SIG-M5 (cell line): ENCODE measurements at regions not wholly inside any gene's neighbourhood (a gene's known extent, or its start where the extent isn't known, plus 50 kb on each side); places are given as distances from the start of the nearest gene placed in this dataset.

Source experiments
- DNase-seq: peaks from one replicate; lab custom pipeline; 2025; lab: John Stamatoyannopoulos, UW

DNA sequence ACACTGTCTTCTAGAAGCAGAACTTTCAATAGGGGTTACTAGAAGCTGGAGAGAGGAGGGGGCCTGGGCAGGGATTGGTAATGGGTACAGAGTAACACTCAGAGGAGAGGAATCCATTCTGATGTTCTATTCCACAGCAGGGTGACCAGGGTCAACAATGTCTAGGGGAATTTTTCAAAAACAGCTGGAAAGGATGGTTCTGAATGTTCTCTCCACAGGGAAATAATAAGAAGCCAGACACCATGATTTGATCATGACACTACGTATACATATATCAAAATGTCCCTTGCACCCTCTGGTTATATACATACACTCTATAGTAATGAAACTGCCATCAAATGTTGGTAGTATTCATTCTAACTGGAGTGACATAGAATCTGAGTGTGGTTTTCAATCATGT, 111.2 kb upstream of the TOP3B start:
- no peak for DNase-seq

DNA sequence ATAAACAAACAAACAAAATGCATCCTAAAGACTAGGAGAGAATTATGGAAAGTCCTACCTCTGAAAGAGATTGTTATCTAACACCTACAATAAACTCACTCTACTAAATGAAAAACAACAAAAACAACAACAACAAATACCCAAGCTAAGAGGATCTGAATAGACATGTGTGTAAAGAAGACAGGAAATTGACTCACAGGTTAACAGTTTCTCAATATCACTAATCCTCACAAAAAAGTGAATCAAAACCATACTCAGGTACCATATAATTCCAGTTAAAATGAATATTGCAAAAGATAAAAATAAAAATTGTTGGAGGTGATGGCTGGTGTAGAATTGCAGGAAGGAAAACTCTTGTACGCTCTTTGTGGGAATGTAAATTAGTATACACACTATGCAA, 110.4 kb upstream of the TOP3B start:
- no peak for DNase-seq

DNA sequence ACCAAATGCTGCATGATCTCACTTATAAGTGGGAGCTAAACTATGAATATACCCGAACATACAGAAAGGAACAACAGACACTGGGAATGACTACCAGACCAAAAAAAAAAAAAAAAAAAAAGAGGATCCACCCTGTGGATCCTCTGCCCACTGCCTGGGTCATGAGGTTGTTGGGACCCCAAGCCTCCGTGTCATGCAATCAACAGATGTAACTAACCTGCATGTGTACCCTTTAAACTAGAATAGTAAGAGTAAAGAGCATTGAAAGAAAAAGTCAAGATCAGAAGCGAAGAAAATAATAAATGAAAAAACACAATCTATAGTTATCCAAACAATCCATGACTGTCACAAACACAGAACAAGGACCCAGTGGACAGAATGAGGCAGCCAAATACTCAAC, 109.5 kb upstream of the TOP3B start:
- no peak for DNase-seq

DNA sequence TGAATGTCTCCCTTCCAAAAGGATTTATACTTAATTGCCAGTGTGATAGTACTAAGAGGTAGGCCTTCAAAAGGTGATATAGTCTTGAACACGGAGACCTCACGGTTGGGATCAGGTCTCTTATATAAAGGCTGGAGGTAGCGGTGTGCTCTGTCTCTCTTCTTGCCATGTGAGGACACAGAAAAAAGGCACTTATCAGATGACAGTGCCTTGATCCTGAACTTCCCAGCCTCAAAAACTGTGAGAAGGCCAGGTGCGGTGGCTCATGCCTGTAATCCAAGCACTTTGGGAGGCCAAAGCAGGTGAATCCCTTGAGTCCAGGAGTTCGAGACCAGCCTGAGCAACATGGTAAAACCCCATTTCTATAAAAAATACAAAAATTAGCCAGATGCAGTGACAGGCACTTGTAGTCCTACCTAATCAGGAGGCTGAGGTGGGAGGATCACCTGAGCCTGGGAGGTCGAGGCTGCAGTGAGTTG, 108.9 kb upstream of the TOP3B start:
- DNase-seq: no peak

DNA sequence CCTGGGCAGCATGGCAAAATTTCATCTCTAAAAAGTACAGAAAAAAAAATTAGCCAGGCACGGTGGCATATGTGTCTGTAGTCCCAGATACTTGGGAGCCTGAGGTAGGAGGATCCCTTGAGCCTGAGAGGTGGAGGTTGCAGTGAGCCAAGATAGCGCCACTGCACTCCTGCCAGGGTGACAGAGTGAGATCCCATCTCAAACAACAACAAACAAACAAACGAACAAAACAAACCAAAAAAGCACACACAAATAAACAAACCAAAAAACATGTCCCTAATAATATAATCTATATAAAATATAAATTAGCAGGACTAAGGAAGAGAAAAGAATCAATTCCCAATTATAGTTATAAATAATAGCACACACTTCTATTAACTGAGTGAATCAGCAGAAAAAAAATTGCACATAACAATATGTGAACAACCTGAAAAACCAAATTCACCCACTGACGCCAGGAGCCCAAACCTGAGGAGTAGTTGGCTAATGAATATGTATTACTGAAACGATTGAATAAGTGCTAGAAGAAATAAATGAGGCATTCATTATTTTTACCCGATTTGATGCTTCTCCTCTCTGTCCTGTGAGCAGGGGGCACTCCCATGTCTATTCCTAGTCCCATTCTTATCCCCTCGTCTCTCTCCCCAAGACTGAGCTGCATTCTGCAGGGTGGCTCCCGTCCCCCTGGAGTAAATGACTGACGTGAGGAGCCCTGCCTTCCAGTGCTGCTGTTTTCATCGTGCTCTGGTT, 108.2 kb upstream of the TOP3B start:
- no peak for DNase-seq

DNA sequence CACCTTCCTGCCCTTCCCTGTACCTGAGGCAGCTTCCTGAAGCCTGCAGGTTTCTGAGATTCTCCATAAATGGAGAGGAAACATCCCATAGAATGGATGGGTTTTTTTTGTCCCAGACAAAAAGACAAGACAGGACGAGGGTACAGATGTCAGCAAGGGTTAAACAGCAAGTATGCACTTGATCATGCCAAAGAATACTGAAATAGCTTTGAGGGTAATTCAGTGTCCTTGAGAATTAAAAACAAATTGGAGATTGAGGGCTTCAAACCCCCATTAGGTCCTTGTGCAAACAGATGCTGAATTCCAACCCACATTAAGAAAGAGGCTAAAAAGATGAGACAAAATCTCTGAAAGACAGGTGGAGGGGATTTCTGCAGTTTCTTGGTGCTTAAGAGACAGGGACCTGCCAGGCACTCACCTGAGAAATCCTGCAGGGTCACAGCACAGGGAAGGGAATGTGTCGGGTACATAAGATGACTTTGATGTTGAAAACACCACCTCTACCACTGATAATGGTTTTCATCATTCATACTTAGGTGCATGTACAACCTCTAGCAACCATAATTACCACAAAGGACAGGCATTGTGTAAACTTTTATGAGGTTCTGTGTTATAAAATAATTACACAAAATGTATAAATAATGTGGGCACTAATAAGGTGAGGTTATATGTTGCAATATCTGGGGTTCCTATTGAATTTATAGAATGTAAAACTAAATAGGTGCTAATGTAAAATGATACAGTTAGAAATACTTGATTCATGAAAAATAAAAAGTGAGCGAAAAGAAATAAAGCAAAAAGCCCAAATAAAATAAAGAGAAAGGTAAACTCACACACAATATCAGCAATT, 107.1 kb upstream of the TOP3B start:
- no peak for DNase-seq

DNA sequence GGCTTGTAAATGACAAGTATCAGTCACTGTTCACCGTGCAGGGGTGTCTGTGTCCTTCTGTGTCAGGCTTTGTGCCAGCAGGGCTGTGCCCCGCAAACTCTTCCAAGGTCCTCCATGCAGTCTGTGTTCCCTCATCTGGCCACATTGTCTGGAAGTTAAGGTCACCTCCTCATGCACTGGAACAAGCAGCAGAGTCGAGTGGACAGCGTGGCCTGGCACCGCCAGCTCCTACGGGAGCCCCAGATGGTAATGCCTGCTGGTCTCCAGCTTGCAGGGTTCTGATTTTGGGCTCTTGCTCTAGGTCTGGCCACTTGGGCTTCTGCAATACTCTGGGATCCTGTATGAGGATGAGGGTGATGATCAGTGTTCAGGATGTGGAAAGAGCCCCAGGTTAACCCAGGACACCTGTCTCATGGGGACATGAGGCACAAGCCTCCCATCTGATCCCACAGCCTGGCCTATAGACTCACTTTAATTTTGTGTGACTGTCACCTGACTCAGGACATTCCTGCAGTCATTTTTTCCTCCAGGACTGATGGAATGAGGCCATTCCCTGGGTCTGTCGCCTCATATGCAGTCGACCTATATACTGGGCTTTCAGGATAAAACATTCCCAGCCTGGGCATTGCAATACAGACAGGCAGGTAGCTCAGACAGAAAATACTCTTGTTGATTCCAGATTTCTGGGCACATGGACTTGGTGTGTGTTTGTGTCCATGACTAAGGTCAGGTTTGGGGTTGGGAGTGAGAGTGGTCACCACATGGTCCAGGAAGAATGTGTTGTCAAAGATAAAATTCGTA, 106.3 kb upstream of the TOP3B start:
- no peak for DNase-seq

DNA sequence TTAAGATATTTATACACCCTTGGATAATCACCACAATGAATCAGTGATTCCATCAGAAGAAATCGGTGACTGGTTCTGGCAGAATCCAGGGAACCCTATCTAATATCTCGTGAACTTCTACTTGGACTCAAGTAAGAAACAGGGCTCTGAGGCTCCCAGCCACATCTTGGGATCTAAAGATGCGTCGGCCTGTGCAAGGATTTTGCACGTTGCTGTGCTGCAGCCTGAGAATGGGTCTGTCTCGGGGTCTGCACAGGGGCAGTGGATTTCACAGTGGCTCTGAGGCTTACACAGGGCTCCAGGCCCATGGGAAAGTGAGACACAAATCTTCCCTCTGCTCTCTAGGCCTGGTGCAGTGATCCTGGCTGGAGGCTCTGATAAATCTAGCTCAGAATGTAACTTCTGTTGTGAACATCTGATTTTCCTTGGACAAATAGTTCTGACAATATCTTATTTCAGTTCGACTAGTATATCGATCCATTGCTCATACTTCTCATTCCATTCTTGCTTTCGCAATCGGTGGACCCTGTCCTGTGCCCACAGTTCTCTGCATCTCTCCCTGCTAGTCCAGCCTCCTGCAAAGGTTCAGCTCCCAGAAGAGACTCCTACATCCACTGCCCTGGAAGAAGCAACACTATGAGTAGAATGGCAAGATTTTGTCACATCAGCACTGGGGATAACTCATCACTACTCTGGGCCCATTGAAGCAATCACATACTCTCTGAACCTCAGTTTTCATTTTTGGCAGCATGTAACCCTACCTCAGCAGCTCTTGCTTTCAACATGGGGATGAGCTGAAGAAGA, 105.5 kb upstream of the TOP3B start:
- no peak for DNase-seq

DNA sequence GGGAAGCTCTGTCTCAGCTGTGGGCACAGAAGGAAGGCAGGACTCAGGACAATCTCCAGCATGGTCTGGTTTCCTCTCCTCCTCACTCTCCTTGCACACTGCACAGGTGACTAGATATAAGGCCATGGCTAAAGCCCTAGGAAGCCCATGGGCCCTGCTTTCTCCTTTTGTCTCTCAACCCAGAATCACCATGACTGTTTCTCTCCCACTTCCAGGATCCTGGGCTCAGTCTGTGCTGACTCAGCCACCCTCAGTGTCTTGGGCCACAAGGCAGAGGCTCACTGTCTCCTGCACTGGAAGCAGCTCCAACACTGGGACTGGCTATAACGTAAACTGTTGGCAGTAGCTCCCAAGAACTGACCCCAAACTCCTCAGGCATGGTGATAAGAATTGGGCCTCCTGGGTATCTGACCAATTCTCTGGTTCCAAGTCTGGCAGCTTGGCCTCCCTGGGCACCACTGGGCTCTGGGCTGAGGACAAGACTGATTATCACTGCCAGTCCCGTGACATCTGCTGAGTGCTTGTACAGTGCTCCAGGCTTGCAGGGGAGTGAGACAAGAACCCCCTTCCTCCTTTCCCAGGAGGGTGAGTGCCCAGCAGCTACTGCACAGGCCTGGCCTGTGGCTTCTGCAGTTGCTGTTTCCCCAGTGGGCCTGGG, 104.0 kb upstream of the TOP3B start:
- DNase-seq: no peak

DNA sequence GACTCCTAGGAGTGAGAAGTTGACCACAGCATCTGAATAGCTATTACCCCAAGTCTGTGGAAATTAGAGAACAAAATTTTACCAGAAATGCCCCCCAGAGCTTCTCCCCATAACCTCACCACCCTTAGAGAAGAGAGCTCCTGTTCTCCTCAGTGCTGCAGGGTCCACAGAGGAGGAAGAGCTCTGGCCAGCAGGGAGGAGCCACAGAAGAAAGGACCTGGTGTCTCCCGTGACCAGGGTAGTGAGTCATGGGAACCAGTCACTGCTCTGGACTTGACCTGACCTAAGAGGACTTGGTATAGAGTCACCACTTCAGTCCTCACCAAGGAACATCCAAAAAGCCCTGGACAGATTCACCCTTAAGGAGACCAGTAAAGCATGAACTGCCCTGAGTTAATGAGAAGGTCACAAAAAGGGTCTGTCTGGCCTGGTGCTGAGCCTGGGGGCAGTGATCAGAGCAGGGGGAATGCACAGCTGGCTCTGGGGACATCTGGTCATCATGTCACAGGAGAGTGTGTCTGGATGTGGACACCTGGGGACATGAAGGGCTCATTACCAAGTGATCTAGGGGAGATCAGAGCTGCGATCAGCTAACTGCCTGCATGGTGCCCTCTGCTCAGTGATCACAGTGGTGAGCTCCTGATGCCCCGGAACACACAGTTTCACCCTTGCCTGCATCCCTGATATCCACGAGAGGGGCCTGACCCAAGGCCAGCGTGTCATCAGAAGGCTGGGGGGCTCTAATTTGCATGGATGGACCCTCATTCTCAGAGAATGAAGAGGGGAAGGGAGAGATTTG, 103.3 kb upstream of the TOP3B start:
- DNase-seq: no peak

DNA sequence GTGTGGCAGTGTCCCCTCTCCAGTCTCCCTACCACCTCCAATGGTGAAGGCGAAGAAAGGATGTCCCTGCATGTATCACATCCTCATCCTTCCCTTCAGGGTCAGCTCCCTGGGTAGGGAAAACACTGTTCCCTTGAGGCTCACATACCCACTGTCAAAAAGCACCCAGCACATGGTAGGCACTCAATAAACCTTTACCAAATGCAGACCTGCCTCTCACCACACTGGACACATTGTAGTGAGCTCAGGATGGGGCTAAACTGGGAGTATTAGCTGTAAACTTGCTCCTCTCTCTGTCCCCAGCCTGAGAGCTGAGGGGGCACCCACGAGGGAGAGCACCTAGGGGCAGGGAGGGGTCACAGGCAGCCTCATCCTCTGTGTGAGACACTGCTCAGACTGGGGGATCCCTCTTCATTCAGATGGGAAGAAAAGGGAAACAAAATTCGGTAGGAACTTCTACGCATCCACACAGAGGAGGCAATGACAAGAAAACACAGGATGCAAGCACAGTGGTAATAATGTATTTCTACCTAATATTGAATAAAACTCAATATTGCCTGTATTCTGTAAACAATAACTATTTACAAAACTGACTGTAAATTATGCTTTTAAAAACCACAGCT, 101.6 kb upstream of the TOP3B start:
- no peak for DNase-seq

DNA sequence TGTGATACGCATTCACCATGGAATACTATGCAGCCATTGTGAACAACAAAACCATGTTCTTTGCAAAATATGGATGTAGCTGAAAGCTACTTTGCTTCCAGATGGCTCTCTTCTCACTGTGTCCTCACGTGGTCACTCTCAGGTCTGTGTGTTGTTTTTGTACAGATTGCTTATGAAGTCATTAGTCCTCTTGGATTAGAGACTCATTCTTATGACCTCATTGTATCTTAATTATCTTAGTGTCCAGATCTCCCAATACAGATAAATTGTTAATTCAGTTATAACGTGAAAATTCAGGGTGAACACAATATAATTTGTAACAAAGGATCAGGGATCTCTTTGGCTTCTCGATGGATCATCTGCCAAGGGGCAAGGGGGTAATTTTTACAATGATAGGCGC, 100.4 kb upstream of the TOP3B start:
- DNase-seq: no peak

DNA sequence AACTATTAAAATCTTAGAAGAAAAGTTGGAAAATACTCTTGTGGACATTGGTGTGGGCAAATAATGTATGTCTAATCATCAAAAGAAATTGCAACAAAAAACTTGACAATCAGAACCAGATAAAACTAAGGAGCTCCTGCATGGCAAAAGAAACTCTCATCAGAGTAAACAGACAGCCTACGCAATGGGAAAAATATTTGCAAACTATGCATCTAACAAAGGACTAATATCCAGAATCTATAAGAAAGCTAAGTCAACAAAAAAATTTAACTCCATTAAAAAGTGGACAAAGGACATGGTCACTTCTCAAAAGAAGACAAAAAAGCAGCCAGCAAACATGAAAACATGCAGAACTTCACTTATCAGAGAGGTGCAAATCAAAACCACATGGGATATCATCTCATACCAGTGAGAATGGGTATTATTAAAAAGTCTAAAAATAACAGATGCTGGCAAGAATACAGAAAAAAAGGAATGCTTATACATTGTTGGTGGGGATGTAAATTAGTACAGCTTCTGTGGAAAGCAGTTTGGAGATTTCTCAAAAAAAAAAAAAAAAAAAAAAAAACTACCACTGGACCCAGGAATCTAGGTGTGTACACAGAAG, 99.7 kb upstream of the TOP3B start:
- no peak for DNase-seq

DNA sequence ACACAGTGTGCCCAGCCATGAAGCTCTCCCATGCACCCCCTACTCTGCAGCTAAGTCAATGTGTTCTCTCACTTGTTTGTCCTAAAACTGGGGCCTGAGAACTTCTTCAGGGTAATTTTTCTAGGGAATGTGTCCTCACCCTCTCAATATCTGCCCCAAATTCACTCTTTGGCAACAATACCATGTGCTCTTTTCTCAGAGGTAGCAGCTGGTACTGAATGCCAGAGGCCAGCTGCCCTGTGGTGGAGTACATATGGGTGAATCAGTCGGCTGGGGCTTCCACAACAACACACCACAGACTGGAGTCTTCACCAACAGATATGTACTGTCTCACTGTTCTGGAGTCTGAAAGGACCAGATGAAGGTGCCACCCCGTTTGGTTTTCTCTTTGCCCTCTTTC, 97.7 kb upstream of the TOP3B start:
- DNase-seq: no peak

DNA sequence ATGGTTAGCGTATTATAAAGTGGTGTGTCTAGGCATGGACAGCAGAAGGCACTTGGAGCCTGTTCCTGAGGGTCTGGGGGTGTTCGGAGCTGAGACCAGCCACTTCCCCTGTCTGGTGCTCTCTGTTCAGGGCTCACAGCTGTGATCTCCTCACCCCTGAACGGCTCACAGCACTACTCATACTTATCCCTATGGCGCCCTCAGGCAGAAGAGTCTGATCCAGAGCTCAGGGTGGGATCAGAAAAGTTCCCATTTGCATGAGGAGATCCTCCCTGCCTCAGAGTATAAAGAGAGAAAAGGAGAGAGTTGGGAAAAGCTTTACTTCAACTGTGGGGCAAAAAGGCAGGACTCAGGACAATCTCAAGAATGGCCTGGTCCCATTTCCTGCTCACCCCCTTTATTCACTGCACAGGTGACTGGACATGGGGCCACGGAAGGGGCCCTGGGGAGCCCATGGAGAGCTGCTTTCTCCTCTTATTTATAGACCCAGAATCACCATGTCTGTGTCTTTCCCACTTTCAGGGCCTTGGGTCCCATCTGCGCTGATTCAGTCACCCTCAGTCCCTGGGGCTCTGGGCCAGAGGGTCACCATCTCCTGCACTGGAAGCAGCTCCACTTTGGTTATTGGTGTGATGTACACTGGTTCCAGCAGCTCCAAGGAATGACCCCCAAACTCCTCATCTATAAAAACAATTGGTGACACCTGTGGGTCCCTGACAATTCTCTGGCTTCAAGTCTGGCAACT, 97.0 kb upstream of the TOP3B start:
- no peak for DNase-seq

DNA sequence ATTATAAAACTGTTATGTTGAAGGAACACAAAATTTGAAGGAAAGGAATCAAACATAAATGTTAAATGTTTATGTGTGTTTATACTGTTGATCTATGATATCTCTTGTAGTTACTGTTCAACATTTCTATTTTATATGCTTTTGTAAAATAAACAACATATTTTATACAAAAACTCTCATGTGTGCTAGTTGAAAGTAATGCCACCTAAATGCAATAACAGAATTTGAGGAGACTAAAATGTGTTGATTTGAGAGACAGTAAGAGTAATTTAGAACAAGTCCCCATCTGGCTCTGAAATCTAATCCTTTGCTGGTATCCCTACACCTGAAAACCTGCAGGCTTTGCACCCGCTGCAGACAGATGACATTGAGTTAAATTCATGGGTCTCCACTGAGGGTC, 95.7 kb upstream of the TOP3B start:
- DNase-seq: no peak

DNA sequence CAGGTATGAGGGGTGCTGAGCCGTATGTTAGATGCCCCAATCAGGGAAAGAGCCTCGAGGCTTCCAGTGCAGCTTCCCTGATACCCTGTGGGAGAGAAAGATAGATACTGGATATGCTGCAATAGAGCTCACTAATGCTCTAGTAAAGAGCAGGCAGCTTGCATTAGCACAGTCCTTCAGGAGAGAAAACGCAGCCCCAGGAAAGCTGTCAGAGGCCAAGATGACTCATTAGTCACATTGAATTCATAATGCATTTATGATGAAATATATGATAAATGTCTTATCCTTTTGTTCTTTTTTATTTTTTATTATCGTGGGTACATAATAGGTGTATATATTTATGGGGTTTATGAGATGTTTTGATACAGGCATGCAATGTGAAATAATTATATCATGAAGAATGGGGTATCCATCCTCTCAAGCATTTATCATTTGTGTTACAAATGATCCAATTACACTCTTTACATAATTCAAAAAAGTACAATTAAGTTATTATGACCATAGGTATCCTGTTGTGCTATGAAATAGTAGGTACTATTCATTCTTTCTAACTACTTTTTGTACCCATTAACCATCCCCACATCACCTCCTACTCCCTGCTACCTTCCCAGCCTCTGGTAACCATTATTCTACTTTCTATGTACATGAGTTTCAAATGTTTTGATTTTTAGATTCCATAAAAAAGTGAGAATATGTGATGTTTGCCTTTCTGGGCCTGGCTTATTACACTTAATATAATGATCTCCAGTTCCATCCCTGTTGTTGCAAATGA, 94.5 kb upstream of the TOP3B start:
- no peak for DNase-seq

DNA sequence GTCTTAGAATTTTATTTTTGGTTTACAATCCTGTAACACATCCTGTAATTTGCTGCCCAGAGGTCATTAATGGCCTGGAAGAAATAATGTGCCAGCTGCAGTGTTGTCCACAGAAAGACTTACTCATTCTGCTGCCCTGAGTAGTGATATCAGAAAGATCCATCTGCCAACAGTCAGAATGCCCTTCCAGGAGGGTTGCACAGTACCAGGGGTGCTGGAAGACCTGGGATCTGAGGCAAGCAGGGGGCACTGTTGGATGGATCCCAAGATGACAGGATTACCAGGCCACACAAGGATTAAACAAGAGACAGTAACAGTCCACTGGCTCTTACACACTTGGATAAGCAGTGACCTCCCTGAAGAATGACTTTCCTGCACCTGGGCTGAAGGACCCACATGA, 93.8 kb upstream of the TOP3B start:
- no peak for DNase-seq
